ENCODE measurements at regions not wholly inside any gene's neighbourhood (a gene's known extent, or its start where the extent isn't known, plus 50 kb on each side); places are given as distances from the start of the nearest gene placed in this dataset.

DNA sequence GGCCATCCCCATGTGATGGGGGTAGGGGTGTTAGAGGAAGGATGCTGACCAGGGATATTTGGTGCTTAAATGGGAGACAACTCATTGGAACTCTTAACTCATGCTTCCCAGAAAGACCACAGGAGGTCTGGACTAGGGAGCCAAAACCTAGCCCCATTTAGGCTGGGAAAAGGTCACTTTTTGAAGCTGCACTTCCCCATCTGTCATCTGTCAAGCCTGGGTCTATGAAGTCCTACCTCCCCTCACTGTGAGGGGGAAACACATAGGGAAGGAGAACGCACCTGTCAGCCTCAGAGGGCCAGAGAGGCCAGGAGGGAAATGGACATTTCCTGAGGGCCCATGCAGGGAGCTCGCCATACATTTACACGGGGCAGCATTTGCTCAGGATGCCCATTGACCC, 321.0 kb downstream of the BCL11B start:
- TF ChIP-seq, protein P1, sequence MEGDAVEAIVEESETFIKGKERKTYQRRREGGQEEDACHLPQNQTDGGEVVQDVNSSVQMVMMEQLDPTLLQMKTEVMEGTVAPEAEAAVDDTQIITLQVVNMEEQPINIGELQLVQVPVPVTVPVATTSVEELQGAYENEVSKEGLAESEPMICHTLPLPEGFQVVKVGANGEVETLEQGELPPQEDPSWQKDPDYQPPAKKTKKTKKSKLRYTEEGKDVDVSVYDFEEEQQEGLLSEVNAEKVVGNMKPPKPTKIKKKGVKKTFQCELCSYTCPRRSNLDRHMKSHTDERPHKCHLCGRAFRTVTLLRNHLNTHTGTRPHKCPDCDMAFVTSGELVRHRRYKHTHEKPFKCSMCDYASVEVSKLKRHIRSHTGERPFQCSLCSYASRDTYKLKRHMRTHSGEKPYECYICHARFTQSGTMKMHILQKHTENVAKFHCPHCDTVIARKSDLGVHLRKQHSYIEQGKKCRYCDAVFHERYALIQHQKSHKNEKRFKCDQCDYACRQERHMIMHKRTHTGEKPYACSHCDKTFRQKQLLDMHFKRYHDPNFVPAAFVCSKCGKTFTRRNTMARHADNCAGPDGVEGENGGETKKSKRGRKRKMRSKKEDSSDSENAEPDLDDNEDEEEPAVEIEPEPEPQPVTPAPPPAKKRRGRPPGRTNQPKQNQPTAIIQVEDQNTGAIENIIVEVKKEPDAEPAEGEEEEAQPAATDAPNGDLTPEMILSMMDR (IDR thresholded peaks at IDR 0.05; ENCODE audit: insufficient read depth, missing control alignments) = no peak
- DNase-seq (ENCODE audit: insufficient read length, low spot score) (no peak), FAIRE-seq (no peak)

DNA sequence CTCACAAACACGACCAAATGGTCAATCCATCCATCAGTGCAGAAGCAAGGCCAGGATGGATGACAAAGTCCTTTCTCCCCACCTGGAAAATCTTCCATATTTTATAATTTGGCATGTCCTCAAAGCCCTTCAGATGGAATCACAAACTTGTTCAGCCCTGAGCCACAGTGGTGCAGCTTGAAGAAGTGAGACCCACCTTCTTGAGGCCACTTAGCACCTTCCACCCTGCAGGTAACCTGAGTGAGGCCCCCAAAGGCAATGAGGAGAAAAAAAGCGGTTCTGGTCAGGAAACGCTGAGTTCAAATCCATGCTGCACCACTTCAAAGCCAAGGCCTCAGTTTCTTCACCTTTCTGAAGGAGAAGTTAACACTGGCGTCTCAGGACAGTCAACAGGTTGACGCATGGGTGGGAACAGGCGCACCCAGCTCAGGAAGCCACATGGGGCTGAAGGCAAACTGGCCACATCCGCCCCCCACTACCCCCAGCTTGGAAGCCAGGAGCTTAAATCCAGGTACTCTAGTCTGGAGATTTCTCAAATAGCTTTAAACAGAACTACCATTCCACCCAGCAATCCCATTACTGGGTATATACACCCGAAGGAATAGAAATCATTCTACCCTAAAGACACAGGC, 320.4 kb downstream of the BCL11B start:
- DNase-seq (ENCODE audit: insufficient read length, low spot score) (no peak), FAIRE-seq (no peak)
- TF ChIP-seq, protein P1 (IDR thresholded peaks at IDR 0.05; ENCODE audit: insufficient read depth, missing control alignments) = no peak

DNA sequence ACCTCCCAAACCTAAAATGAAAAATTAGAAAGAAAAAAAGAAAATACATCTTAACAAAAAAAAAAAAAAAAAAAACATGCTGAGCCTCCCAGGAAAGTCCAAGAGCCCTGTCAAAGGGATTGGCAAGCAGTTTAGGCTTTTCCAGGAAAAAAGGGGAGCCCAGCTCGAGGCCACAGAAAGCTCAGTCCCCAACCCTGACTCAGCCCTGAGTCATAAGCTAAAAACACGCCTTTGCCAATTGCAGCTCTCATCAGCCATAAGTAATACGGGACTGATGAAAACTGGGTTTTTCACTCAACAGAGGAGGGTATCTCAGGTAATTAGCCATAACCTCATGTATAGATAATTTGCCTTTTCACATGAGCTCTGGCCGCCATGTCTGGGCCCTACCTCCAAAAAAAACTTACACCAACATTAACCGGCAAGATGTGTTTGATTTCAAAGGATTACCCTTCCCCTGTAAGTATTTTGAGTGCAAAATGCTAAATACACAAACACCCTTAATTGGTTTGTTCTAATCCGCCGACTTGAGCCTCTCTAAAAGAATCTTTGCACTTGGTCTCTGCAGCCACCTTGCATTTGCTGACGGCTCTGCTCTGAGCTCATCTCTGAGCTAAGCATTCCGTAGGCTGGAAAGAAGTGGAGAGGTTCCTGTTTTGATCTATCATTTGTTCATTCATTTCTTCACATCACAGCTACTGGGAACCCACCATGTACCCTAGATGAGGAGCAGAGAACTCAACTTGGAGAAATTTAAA, 319.2 kb downstream of the BCL11B start:
- DNase-seq (ENCODE audit: insufficient read length, low spot score) = no peak
- FAIRE-seq = no peak
- TF ChIP-seq, protein P1 (IDR thresholded peaks at IDR 0.05; ENCODE audit: insufficient read depth, missing control alignments) = no peak

DNA sequence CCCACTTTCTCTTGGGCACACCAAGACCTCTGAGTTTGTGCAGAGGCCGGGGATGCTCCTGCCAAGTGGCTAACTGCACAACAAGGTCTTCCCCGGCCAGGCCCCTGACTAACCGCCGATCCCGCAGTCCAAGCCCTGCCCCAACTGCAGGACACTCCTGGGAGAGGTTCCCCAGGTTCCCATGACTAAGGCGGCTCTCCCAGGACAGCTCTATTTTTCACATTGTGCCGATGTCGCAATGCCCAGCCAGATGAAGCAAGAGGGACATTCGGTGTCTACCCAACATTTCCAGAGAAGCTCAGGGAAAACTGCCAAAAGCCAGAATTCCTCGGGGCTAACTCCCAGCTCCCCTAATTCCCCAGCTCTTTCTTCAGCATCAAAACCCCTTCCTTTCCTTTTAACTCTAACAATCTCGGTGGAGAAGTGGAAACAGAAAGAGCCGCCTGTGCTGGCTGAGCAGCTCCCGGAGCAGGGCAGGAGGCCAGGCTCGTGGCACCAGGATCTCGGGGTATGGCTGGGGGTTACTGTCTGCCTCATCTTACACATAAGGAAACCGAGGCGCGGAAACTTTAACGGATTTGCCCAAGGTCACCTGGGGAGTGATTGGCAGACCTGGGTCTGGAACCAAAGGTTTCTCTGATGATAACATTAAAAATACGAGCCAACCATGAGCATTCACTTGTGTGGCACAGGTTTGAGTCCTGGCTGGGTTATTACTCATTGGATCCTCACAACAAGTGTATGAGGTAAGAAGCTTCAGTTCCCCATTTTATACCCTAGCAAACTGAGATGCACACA, 318.2 kb downstream of the BCL11B start:
- DNase-seq (ENCODE audit: insufficient read length, low spot score) = no peak

DNA sequence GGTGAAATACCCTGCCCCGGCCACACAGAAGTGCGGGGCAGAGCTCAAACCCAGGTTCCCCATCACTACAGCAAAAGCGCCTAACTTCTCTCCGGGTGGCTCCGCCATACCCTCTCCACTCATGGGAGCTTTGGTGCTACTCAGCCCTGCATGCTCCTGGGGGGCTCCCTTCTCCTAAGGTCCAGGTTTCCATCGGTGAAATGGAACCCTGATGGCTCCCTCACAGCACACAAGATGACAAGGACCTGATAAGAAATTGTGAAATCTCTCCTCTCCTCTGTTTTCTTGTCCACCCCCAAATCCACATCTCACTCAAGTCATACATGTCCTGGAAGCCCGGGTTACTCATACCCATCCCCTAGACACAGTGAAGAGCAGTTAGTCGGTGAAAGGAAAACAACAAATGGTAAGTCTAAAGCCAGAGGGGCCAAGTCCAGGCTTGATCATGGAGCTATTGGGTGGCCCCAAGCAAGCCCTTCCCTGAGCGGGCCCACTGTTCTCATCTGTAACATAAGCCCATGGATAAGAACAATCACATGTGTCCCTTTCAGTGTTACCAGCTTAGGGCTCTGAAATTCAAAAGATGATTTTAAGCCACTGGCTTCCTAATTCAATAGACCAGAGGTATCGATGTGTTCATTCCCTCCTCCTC, 317.5 kb downstream of the BCL11B start:
- no peak for DNase-seq (ENCODE audit: insufficient read length, low spot score)
- TF ChIP-seq, protein P1 (IDR thresholded peaks at IDR 0.05; ENCODE audit: insufficient read depth, missing control alignments) = no peak
- no peak for FAIRE-seq

More for the DNA sequence above, 318.2 kb downstream of the BCL11B start:
- no peak for FAIRE-seq
- TF ChIP-seq, protein P1 (IDR thresholded peaks at IDR 0.05; ENCODE audit: insufficient read depth, missing control alignments) = no peak

DNA sequence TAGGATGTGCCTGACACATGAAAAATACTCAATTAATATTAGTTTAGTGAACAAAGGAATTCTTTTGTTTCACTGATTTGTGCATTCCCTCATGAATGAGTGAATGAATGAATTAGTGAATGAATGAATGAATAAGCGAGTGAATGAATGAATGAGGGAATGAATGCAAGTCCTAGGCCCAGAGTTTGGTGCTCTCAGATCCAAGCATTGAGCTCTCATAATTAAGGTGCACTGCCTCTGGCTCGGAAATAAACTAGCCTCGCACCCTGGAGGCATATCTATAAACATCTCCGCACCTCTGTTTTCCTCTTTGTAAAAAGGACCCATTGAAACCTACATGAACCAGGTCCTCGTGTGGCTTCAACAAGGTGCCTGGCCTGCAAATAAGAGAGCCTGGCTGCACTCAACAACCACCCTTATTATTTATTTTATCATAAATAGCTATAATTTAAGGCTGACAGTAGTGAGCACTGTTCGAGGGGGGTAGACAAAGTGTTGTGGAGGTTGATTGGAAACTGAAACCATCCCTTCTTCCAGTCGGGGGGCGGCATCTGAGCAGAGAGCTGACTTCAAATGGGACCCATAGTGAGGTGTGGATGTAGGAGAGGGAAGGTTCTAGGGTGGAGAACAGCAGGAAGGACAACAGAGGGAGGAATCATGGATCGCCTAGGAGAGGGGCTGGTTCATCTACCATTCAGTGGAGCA, 316.8 kb downstream of the BCL11B start:
- FAIRE-seq = no peak
- DNase-seq (ENCODE audit: insufficient read length, low spot score) = no peak
- TF ChIP-seq, protein P1 (IDR thresholded peaks at IDR 0.05; ENCODE audit: insufficient read depth, missing control alignments) = no peak
